Psoas muscle (tissue), 7 donors: ENCODE measurements at regions not wholly inside any gene's neighbourhood (a gene's known extent, or its start where the extent isn't known, plus 50 kb on each side); places are given as distances from the start of the nearest gene placed in this dataset.

Source experiments
- ATAC-seq, 4 donors: fragments of 200-7000 bp; cut with Tn5 transposase; one replicate each; pipeline ENCODE4 v1.9.1; 2020; ENCODE audit warnings: moderate library complexity in 3 of 4, mild to moderate bottlenecking in 2 of 4
- DNase-seq, 2 donors: peaks; one replicate each; pipeline ENCODE4 v3.0.0-alpha.2; 2020
- H3K27ac ChIP-seq: fragments of 200-600 bp; one replicate; pipeline ENCODE4 v1.8.0; 2022
- H3K27me3 ChIP-seq, 3 donors: fragments of 200-600 bp in 1 of 3; one replicate each; pipeline versions ENCODE4 v1.6.1 to v1.8.0; 2013 to 2022; ENCODE audit warnings: low read length in 2 of 3, mild to moderate bottlenecking in 2 of 3, moderate library complexity in 1 of 3; ENCODE audit not compliant: insufficient read depth in 3 of 3
- H3K36me3 ChIP-seq, 2 donors: fragments of 200-600 bp in 1 of 2; one replicate each; pipeline versions ENCODE4 v1.6.1 to v1.8.0; 2013 to 2022; ENCODE audit warnings: low read depth in 1 of 2, mild to moderate bottlenecking in 1 of 2, moderate library complexity in 1 of 2; ENCODE audit not compliant: insufficient read depth in 1 of 2
- H3K4me1 ChIP-seq: fragments of 200-600 bp; one replicate; pipeline ENCODE4 v1.8.0; 2022
- H3K4me3 ChIP-seq: fragments of 200-600 bp; one replicate; pipeline ENCODE4 v1.8.0; 2022; ENCODE audit warnings: mild to moderate bottlenecking
- H3K9me3 ChIP-seq: fragments of 200-600 bp; one replicate; pipeline ENCODE4 v1.8.0; 2022
- WGBS, 3 donors: extraction: QIAGEN DNeasy Blood & Tissue Kit; methylation state at CpG; one replicate each; pipeline versions ENCODE4 v1.1.6 to v1.1.7; 2013; 5-methylcytosine and 5-hydroxymethylcytosine counted together
- intact Hi-C, 2 donors: fragments of 100-400 bp; cut with DNase I; formaldehyde crosslinking; loops; one replicate each; pipeline versions ENCODE4 v1.11.0 to v1.14.2; 2022
- TF ChIP-seq, protein P1 (sequence below): fragments of 200-600 bp; IDR thresholded peaks from one replicate; pipeline ENCODE4 v1.8.0; 2022; ENCODE audit warnings: antibody characterized with exemption
- donor health status: healthy with polysubstance abuse.
- donor health status: DM: no; HTN: no; CAD: no; lungs with moderate emphysema.
- donor health status: Bipolar disorder and iron deficiency.
- donor health status: healthy.
- donor health status: DM: yes; HTN: yes; CAD: no.
- donor health status: DM: no; HTN: no; CAD: no.
- donor health status: DM: yes; HTN: yes; CAD: no.

DNA sequence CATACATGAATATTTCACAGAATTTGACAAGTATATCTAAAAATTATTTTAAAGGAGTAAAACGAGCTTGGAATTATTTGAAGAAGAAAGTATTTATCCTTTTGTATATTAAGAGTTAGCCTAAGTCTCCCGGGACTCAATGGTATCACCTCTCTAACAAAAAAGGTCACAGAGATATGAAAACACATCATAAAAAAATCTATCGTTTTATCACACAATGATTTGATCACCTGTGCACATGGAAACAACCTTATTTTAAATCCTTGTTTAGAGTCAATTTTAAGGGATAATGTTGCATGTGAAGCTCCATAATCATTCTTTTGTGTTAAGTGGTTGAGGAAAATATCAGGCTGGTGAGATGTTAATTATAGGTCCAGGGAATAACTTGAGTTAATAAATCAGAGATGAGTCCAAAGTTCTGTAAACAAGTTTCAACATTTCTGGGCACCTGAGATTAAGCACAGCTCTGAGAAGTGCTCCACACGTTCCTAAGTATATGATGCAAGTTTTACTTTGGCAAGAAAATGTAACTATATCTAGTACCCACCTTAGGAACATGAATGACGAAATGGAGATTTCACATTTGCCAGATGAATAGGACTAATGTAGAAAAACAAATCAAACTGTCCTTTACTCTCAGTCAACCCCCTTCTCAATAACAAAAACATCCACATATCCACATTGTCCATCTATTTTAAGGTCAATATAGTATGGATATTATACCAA, 148.5 kb upstream of the AKR1E2 start:
- WGBS, 3 donors, result 31 to 43% (median 32%) methylated on average over 5 of the region's 5 CpGs
- peak overlapping the region; percentile 0 for H3K4me3 ChIP-seq

DNA sequence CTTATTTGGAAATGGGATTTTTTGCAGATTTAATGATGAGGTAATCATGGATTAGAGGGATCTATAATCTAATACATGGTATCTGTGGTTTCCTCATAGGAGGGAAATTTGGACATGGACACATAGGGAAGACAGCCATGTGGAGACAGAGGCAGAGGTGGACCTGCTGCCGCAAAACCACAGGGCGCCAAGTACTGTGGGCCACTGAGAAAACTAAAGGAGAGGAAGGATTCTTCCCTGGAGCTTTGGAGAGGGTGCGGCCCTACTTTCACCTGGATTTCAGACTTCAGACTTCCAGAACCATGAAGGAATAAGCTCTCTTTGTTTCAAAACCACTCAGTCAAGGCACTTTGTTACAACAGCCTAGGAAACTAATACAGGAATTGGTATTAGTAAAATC, 149.4 kb upstream of the AKR1E2 start:
- TF ChIP-seq, protein P1, sequence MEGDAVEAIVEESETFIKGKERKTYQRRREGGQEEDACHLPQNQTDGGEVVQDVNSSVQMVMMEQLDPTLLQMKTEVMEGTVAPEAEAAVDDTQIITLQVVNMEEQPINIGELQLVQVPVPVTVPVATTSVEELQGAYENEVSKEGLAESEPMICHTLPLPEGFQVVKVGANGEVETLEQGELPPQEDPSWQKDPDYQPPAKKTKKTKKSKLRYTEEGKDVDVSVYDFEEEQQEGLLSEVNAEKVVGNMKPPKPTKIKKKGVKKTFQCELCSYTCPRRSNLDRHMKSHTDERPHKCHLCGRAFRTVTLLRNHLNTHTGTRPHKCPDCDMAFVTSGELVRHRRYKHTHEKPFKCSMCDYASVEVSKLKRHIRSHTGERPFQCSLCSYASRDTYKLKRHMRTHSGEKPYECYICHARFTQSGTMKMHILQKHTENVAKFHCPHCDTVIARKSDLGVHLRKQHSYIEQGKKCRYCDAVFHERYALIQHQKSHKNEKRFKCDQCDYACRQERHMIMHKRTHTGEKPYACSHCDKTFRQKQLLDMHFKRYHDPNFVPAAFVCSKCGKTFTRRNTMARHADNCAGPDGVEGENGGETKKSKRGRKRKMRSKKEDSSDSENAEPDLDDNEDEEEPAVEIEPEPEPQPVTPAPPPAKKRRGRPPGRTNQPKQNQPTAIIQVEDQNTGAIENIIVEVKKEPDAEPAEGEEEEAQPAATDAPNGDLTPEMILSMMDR, result no peak
- no peak overlapping the region for H3K4me3 ChIP-seq
- 98 to 100% (median 99%) methylated on average over 3 of the region's 3 CpGs for WGBS, 3 donors
- H3K27ac ChIP-seq, result peak overlapping the region; percentile 87
- ATAC-seq, result no peak
- no peaks in the 10 kb centered on the region for H3K36me3 ChIP-seq
- intact Hi-C loops, result no loop called here
- no peak for DNase-seq
- H3K9me3 ChIP-seq, result no peaks in the 10 kb centered on the region
- no peaks in the 10 kb centered on the region for H3K27me3 ChIP-seq
- H3K4me1 ChIP-seq, result peaks cover 35% of the 10 kb centered on the region

More for the DNA sequence above, 148.5 kb upstream of the AKR1E2 start:
- H3K27ac ChIP-seq, result peak overlapping the region; percentile 87
- intact Hi-C loops, result no loop called here
- H3K27me3 ChIP-seq, result no peaks in the 10 kb centered on the region
- TF ChIP-seq, protein P1, result no peak
- peak; percentile 94 to 98 (median 96) for ATAC-seq
- H3K4me1 ChIP-seq, result peaks cover 30% of the 10 kb centered on the region
- H3K9me3 ChIP-seq, result no peaks in the 10 kb centered on the region
- DNase-seq, result no peak
- no peaks in the 10 kb centered on the region for H3K36me3 ChIP-seq

DNA sequence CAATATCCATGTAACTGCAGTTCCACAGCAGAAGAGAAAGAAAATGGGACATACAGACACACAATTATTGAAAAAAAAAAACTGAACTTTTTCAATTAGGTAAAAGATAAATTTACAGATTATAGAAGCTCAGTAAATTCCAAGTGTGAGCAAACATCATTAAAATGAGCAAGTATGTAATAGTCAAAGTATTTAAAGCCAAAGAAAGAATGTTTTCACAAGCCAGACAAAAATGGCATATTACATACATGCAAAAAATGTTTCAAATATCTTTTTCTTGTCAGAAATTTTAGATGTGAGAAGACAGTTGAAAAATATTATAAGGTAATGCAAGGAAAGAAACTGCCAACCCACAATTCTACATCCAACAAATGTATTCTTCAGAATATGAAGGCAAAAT, 150.2 kb upstream of the AKR1E2 start:
- Histone ChIP-seq H3K4me3 (no peak overlapping the region), H3K4me1 (peaks cover 35% of the 10 kb centered on the region), H3K9me3 (no peaks in the 10 kb centered on the region), H3K27ac (no peak overlapping the region), H3K36me3 (no peaks in the 10 kb centered on the region), H3K27me3 (no peaks in the 10 kb centered on the region)
- intact Hi-C loops, result no loop called here
- DNase-seq (no peak), ATAC-seq (no peak)
- TF ChIP-seq, protein P1, result no peak

DNA sequence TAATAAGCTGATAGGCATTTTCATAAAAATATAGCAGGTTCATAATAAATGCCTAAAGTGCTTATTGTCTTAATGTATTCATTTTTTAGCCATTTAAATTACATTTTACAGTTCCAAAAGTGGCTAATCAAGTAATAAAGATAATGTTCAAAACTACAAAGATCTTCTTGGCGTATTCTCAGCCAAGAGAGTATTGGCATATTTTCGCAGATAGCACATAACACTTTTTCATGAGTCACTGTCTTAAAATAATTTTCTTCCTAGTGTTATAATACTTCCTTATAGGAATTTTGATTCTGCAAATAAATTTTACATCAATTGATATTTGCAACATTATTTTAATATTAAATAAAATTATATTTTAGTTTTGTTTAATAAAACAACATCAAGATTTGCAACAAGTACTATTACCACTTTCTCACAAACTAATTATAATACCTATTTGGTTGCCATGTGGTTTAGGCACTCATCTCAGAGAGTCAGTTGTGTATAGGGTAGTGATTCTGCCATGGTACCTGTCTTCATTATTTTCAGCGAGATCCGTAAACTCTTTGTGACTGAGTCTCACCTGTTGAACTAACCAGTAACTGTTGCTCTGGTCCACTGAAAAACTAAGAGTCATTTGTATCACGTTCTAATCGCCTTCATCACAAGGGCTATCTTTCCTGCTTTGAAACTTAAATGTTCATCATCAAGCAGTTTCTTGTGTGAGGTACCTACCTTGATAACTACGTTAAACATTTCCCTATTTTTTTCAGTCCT, 152.5 kb upstream of the AKR1E2 start:
- peaks cover 2% of the 10 kb centered on the region for H3K9me3 ChIP-seq
- no peaks in the 10 kb centered on the region for H3K36me3 ChIP-seq
- ATAC-seq, result no peak
- no peak for DNase-seq
- H3K4me3 ChIP-seq, result no peak overlapping the region
- 77 to 91% (median 81%) methylated on average over 7 of the region's 7 CpGs for WGBS, 3 donors
- intact Hi-C loops, result no loop called here
- H3K4me1 ChIP-seq, result peaks cover 27% of the 10 kb centered on the region
- no peaks in the 10 kb centered on the region for H3K27me3 ChIP-seq
- TF ChIP-seq, protein P1, result no peak
- peak overlapping the region; percentile 1 for H3K27ac ChIP-seq
